HCT116 (cell line): ENCODE measurements at regions not wholly inside any gene's neighbourhood (a gene's known extent, or its start where the extent isn't known, plus 50 kb on each side); places are given as distances from the start of the nearest gene placed in this dataset.
"Not testable (repeated sequence)": the region's sequence is repeated elsewhere in the genome, so short reads cannot be mapped to it uniquely, and the experiment has no call there.

Source experiments
- ATAC-seq: fragments of 200-7000 bp; cut with Tn5 transposase; 2 replicates; pipeline ENCODE4 v1.9.1; 2020; ENCODE audit warnings: mild to moderate bottlenecking, moderate library complexity
- BruUV-seq: library from RNA; stranded (reverse); fragments of 400-500 nt; replicated peaks from 2 replicates; lab custom pipeline; 2021; lab: Mats Ljungman, UMichigan
- CTCF ChIA-PET: fragments of 300-600 bp; sonication (Branson Sonifier 250); formaldehyde crosslinking; loops from one replicate; lab custom pipeline; 2021; ENCODE audit warnings: antibody characterized with exemption; lab: Charles Lee
- POLR2A ChIA-PET: fragments of 300-600, 350-600 bp; sonication (Branson Sonifier 250); formaldehyde crosslinking; loops from one replicate; lab custom pipeline; 2021; ENCODE audit warnings: antibody characterized with exemption; lab: Charles Lee
- RAD21 ChIA-PET, 2 experiments: fragments of 300-600 bp; sonication (Branson Sonifier 250); formaldehyde crosslinking; loops; one replicate each; lab custom pipeline; 2023; ENCODE audit warnings: low total read pairs in 2 of 2; ENCODE audit not compliant: uncharacterized antibody in 2 of 2, unreplicated experiment in 2 of 2, low non-redundant PET in 1 of 2; lab: Charles Lee
- DNase-seq: peaks from one replicate; pipeline ENCODE4 v3.0.0-alpha.2; 2010; ENCODE audit warnings: low read depth, low spot score
- H2AFZ ChIP-seq: fragments of 200-600 bp; shearing (Covaris generic), sonication (generic); 2 replicates; pipeline ENCODE4 v1.6.1; 2017; ENCODE audit warnings: low read depth, mixed run types, mixed read lengths, antibody characterized with exemption, low read length; ENCODE audit not compliant: poor library complexity, severe bottlenecking
- H3K27ac ChIP-seq: 2 replicates; pipeline ENCODE4 v1.5.1; 2012; ENCODE audit warnings: low read depth, low read length
- H3K27me3 ChIP-seq: fragments of 200-600 bp; sonication (generic); 2 replicates; pipeline ENCODE4 v1.6.1; 2016; ENCODE audit warnings: mixed run types, low read length, mixed read lengths; ENCODE audit not compliant: insufficient read depth
- H3K36me3 ChIP-seq, 2 experiments: fragments of 200-500 bp in 1 of 2; fragments of 200-600 bp in 1 of 2; sonication (Bioruptor generic) in 1 of 2; sonication (generic) in 1 of 2; 2 replicates each; pipeline versions ENCODE4 v1.5.1 to v1.6.1; 2014 to 2016; ENCODE audit warnings: low read length in 2 of 2, inconsistent platforms in 1 of 2, mixed read lengths in 1 of 2, mixed run types in 1 of 2; ENCODE audit not compliant: insufficient read depth in 2 of 2, control insufficient read depth in 1 of 2
- H3K4me1 ChIP-seq, 2 experiments: fragments of 200-600 bp in 1 of 2; sonication (generic) in 1 of 2; 2 replicates each; pipeline versions ENCODE4 v1.5.1 to v1.6.1; 2012 to 2017; ENCODE audit warnings: low read length in 2 of 2, inconsistent platforms in 1 of 2, mild to moderate bottlenecking in 1 of 2, mixed read lengths in 1 of 2, mixed run types in 1 of 2, moderate library complexity in 1 of 2; ENCODE audit not compliant: insufficient read depth in 2 of 2, control insufficient read depth in 1 of 2
- H3K4me2 ChIP-seq: fragments of 200-600 bp; sonication (generic); 2 replicates; pipeline ENCODE4 v1.6.1; 2017; ENCODE audit warnings: mixed run types, low read length, mixed read lengths
- H3K4me3 ChIP-seq, 2 experiments: fragments of 200-600 bp in 1 of 2; sonication (generic) in 1 of 2; replicated peaks in 1 of 2; 2 replicates each; pipeline ENCODE4 v1.5.1; 2011 to 2016; ENCODE audit warnings: low read length in 2 of 2, control low read depth in 1 of 2, low read depth in 1 of 2, mild to moderate bottlenecking in 1 of 2, mixed read lengths in 1 of 2, mixed run types in 1 of 2
- H3K79me2 ChIP-seq: fragments of 200-600 bp; sonication (generic); 2 replicates; pipeline ENCODE4 v1.6.1; 2017; ENCODE audit warnings: mild to moderate bottlenecking, mixed run types, low read length, moderate library complexity, mixed read lengths; ENCODE audit not compliant: insufficient read depth
- H3K9ac ChIP-seq: fragments of 200-600 bp; sonication (generic); 2 replicates; pipeline ENCODE4 v1.6.1; 2016; ENCODE audit warnings: low read length, mixed read lengths
- H3K9me2 ChIP-seq: fragments of 200-600 bp; sonication (generic), shearing (Covaris generic); 2 replicates; pipeline ENCODE4 v1.6.1; 2017; ENCODE audit warnings: mixed run types, mild to moderate bottlenecking, moderate library complexity; ENCODE audit not compliant: insufficient read depth
- H3K9me3 ChIP-seq, 2 experiments: fragments of 200-500 bp in 1 of 2; fragments of 200-600 bp in 1 of 2; sonication (Bioruptor generic) in 1 of 2; sonication (generic) in 1 of 2; 2 replicates each; pipeline ENCODE4 v1.6.1; 2014 to 2017; ENCODE audit warnings: low read length in 2 of 2, mixed read lengths in 2 of 2, inconsistent platforms in 1 of 2, low read depth in 1 of 2, mild to moderate bottlenecking in 1 of 2, mixed run types in 1 of 2, moderate library complexity in 1 of 2; ENCODE audit not compliant: control insufficient read depth in 1 of 2, insufficient read depth in 1 of 2
- H4K20me1 ChIP-seq: fragments of 200-600 bp; sonication (generic), shearing (Covaris generic); 2 replicates; pipeline ENCODE4 v1.6.1; 2017; ENCODE audit warnings: mixed run types, mild to moderate bottlenecking, moderate library complexity; ENCODE audit not compliant: insufficient read depth
- CBX3 ChIP-seq: IDR thresholded peaks from 2 replicates; pipeline ENCODE4 v1.6.1; 2012; ENCODE audit warnings: low read depth
- CEBPB ChIP-seq: IDR thresholded peaks from 2 replicates; pipeline ENCODE4 v1.6.1; 2012; ENCODE audit warnings: low read depth
- EGR1 ChIP-seq: IDR thresholded peaks from 2 replicates; pipeline ENCODE4 v1.6.1; 2012; ENCODE audit warnings: low read depth
- ELF1 ChIP-seq: IDR thresholded peaks from 2 replicates; pipeline ENCODE4 v1.6.1; 2012; ENCODE audit warnings: low read depth, borderline replicate concordance
- EZH2phosphoT487 ChIP-seq: fragments of 200-600 bp; IDR thresholded peaks from 2 replicates; pipeline ENCODE4 v1.6.1; 2018; ENCODE audit warnings: antibody characterized with exemption, borderline replicate concordance
- FOSL1 ChIP-seq: IDR thresholded peaks from 2 replicates; pipeline ENCODE4 v1.6.1; 2012; ENCODE audit warnings: low read depth
- JUND ChIP-seq: IDR thresholded peaks from 2 replicates; pipeline ENCODE4 v1.6.1; 2012
- SRF ChIP-seq: IDR thresholded peaks from 2 replicates; pipeline ENCODE4 v1.6.1; 2012; ENCODE audit warnings: low read depth
- ZFX ChIP-seq: fragments of 450-650 bp; IDR thresholded peaks from 2 replicates; pipeline ENCODE4 v1.6.1; 2017
- intact Hi-C: fragments of 100-400 bp; cut with micrococcal nuclease; formaldehyde crosslinking; loops from 2 replicates; pipeline ENCODE4 v1.10.0; 2022
- TF ChIP-seq, protein P1 (sequence below): IDR thresholded peaks from 2 replicates; pipeline ENCODE4 v1.6.1; 2012; ENCODE audit warnings: low read depth
- TF ChIP-seq, protein P2 (sequence below): IDR thresholded peaks from 2 replicates; pipeline ENCODE4 v1.6.1; 2012
- TF ChIP-seq, protein P3 (sequence below), 3 experiments: fragments of 200-600 bp in 1 of 3; sonication (generic) in 1 of 3; IDR thresholded peaks in 2 of 3; conservative IDR thresholded peaks in 1 of 3; 2 replicates each; pipeline ENCODE4 v1.5.1; 2012 to 2017; ENCODE audit warnings: low read depth in 2 of 3, low read length in 2 of 3, antibody characterized with exemption in 1 of 3, borderline replicate concordance in 1 of 3, control low read depth in 1 of 3, mild to moderate bottlenecking in 1 of 3, mixed read lengths in 1 of 3, mixed run types in 1 of 3, moderate library complexity in 1 of 3; ENCODE audit not compliant: insufficient read depth in 1 of 3

DNA sequence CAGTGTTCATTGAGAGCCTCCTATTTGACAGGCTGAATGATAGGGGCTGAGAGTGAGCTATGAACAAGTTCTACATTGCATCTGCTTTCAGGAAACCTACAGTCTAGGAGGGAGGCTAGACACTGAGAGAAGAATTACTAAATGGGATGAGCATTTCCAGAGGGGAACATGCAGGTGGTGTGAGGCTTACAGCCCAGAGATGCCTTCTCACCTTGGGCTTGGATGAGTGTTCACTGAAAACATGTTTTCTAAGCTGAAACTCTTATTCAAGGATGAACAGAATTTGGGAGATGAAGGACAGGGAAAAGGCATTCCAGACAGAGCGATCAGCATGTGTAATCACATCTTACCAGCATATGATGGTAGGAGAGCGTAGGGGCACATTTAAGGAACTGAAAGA is 177.5 kb upstream of the E2F8 start:
- no peak overlapping the region for H3K4me2 ChIP-seq

DNA sequence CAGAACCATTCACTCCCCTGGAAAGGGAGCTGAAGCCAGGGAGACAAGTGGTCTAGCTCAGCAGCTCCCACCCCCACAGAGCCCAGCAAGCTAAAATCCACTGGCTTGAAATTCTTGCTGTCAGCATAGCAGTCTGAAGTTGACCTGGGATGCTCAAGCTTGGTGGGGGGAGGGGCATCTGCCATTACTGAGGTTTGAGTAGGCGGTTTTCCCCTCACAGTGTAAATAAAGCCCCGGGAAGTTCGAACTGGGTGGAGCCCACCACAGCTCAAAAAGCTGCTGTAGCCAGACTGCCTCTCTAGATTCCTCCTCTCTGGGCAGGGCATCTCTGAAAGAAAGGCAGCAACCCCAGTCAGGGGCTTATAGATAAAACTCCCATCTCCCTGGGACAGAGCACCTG is 171.3 kb upstream of the E2F8 start:
- RAD21 ChIA-PET, H3K9me2 ChIP-seq, H3K4me2 ChIP-seq, H3K9ac ChIP-seq, ATAC-seq, POLR2A ChIA-PET, H3K4me1 ChIP-seq, H3K79me2 ChIP-seq, H3K9me3 ChIP-seq, H3K27ac ChIP-seq, intact Hi-C loops, H3K4me3 ChIP-seq, H2AFZ ChIP-seq, DNase-seq, H4K20me1 ChIP-seq, BruUV-seq, CTCF ChIA-PET, H3K36me3 ChIP-seq: not testable (repeated sequence)
- H3K27me3 ChIP-seq = peaks cover 34% of the 10 kb centered on the region

More for the DNA sequence above, 177.5 kb upstream of the E2F8 start:
- Histone ChIP-seq H3K9me3 (no peaks in the 10 kb centered on the region), H3K27me3 (peaks cover 29% of the 10 kb centered on the region)
- TF ChIP-seq, protein P1, sequence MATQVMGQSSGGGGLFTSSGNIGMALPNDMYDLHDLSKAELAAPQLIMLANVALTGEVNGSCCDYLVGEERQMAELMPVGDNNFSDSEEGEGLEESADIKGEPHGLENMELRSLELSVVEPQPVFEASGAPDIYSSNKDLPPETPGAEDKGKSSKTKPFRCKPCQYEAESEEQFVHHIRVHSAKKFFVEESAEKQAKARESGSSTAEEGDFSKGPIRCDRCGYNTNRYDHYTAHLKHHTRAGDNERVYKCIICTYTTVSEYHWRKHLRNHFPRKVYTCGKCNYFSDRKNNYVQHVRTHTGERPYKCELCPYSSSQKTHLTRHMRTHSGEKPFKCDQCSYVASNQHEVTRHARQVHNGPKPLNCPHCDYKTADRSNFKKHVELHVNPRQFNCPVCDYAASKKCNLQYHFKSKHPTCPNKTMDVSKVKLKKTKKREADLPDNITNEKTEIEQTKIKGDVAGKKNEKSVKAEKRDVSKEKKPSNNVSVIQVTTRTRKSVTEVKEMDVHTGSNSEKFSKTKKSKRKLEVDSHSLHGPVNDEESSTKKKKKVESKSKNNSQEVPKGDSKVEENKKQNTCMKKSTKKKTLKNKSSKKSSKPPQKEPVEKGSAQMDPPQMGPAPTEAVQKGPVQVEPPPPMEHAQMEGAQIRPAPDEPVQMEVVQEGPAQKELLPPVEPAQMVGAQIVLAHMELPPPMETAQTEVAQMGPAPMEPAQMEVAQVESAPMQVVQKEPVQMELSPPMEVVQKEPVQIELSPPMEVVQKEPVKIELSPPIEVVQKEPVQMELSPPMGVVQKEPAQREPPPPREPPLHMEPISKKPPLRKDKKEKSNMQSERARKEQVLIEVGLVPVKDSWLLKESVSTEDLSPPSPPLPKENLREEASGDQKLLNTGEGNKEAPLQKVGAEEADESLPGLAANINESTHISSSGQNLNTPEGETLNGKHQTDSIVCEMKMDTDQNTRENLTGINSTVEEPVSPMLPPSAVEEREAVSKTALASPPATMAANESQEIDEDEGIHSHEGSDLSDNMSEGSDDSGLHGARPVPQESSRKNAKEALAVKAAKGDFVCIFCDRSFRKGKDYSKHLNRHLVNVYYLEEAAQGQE = no peak
- no peak for TF ChIP-seq CEBPB
- TF ChIP-seq, protein P2, sequence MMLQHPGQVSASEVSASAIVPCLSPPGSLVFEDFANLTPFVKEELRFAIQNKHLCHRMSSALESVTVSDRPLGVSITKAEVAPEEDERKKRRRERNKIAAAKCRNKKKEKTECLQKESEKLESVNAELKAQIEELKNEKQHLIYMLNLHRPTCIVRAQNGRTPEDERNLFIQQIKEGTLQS = no peak
- TF ChIP-seq ELF1 = no peak
- TF ChIP-seq, protein P3, sequence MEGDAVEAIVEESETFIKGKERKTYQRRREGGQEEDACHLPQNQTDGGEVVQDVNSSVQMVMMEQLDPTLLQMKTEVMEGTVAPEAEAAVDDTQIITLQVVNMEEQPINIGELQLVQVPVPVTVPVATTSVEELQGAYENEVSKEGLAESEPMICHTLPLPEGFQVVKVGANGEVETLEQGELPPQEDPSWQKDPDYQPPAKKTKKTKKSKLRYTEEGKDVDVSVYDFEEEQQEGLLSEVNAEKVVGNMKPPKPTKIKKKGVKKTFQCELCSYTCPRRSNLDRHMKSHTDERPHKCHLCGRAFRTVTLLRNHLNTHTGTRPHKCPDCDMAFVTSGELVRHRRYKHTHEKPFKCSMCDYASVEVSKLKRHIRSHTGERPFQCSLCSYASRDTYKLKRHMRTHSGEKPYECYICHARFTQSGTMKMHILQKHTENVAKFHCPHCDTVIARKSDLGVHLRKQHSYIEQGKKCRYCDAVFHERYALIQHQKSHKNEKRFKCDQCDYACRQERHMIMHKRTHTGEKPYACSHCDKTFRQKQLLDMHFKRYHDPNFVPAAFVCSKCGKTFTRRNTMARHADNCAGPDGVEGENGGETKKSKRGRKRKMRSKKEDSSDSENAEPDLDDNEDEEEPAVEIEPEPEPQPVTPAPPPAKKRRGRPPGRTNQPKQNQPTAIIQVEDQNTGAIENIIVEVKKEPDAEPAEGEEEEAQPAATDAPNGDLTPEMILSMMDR (IDR thresholded peaks at IDR 0.05 in 2 of 3, conservative IDR thresholded peaks at IDR 0.05 in 1 of 3; ENCODE audit: borderline replicate concordance in 1 of 3, insufficient read depth in 1 of 3, low read depth in 2 of 3, low read length in 2 of 3) = no peak
- TF ChIP-seq SRF = no peak
- no peak for TF ChIP-seq EZH2phosphoT487
- TF ChIP-seq CBX3 = no peak
- no peak for TF ChIP-seq EGR1
- no peak for TF ChIP-seq FOSL1
- TF ChIP-seq ZFX = no peak
- no peak for TF ChIP-seq JUND
- TF ChIP-seq, all 23 proteins: peak for 0
- ChIA-PET CTCF (no interaction called here), RAD21 (no interaction called here), POLR2A (no interaction called here)
- Histone ChIP-seq H4K20me1 (no peaks in the 10 kb centered on the region), H3K27ac (no peak overlapping the region), H3K9me2 (no peaks in the 10 kb centered on the region), H2AFZ (no peak overlapping the region), H3K9ac (no peak overlapping the region), H3K4me3 (no peak overlapping the region), H3K79me2 (no peaks in the 10 kb centered on the region), H3K4me1 (0 out of 4 replicates have a peak, but pooled peaks cover 0 to 5% of the 10 kb centered on the region in 2 experiments), H3K36me3 (no peaks in the 10 kb centered on the region)
- no TSS peak for BruUV-seq
- no peak for DNase-seq
- no peak for ATAC-seq
- intact Hi-C loops = no loop called here
